PC-3 (cell line): ENCODE measurements at regions not wholly inside any gene's neighbourhood (a gene's known extent, or its start where the extent isn't known, plus 50 kb on each side); places are given as distances from the start of the nearest gene placed in this dataset.

Experiments
- CTCF ChIP-seq: fragments of 300-600 bp; sonication (generic); conservative IDR thresholded peaks from 2 replicates; pipeline ENCODE4 v1.5.1; 2017; ENCODE audit warnings: antibody characterized with exemption, low read depth, mild to moderate bottlenecking, low read length
- EZH2 ChIP-seq: fragments of 300-600 bp; sonication (generic); IDR thresholded peaks from one replicate; pipeline ENCODE4 v1.6.1; 2017; ENCODE audit warnings: antibody characterized with exemption, mild to moderate bottlenecking, low read length; ENCODE audit not compliant: unreplicated experiment
- EZH2phosphoT487 ChIP-seq: fragments of 300-600 bp; sonication (generic); IDR thresholded peaks from 2 replicates; pipeline ENCODE4 v1.6.1; 2018; ENCODE audit warnings: mild to moderate bottlenecking, antibody characterized with exemption, low read length, borderline replicate concordance

DNA sequence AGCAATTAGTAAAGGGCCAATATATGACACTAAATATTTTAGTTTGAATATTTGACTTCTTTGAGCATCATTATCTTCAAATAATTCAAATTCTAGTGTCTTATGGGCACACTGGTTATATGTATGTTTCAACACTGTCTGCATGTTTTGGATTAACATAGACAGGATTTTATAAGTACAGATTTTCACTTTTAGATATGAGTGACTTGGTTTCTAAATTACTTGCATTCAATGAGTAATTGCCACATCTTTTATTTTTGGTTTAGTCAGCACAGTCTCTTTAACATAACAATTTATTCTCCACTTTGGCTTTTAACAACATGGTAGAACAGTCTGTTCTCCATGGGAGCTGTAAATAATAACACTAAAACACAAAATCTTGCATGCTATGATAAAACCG lies 674.8 kb downstream of the TBL1XR1 start:
- TF ChIP-seq CTCF (no peak), EZH2 (no peak), EZH2phosphoT487 (no peak)
